HEK293 (cell line): ENCODE measurements at regions not wholly inside any gene's neighbourhood (a gene's known extent, or its start where the extent isn't known, plus 50 kb on each side); places are given as distances from the start of the nearest gene placed in this dataset.

Experiments used
- CTCF ChIA-PET: fragments of 350-600 bp; formaldehyde crosslinking; extraction: SDS; loops from one replicate; lab custom pipeline; 2021; ENCODE audit warnings: antibody characterized with exemption; lab: Yijun Ruan, JAX
- POLR2A ChIA-PET: fragments of 300-600 bp; formaldehyde crosslinking; extraction: SDS; loops from one replicate; lab custom pipeline; 2020; ENCODE audit warnings: antibody characterized with exemption, inconsistent platforms; lab: Yijun Ruan, JAX
- H3K27ac ChIP-seq: fragments of 200-500 bp; sonication (Bioruptor generic); 2 replicates; pipeline ENCODE4 v1.5.1; 2014; ENCODE audit warnings: low read depth, low read length, control low read depth, inconsistent platforms; ENCODE audit errors: extremely low read depth
- H3K36me3 ChIP-seq, 2 experiments: fragments of 200-500 bp in 1 of 2; sonication (Bioruptor generic) in 1 of 2; 1 replicate in 1 of 2; 2 replicates in 1 of 2; pipeline ENCODE4 v1.5.1; 2014 to 2017; ENCODE audit warnings: inconsistent platforms in 2 of 2, low read length in 2 of 2; ENCODE audit not compliant: control insufficient read depth in 2 of 2, insufficient read depth in 1 of 2
- H3K4me1 ChIP-seq: fragments of 200-500 bp; sonication (Bioruptor generic); 2 replicates; pipeline ENCODE4 v1.5.1; 2014; ENCODE audit warnings: mild to moderate bottlenecking, low read length, inconsistent platforms; ENCODE audit not compliant: control insufficient read depth, insufficient read depth
- H3K4me3 ChIP-seq: 2 replicates; pipeline ENCODE4 v1.5.1; 2011; ENCODE audit warnings: low read depth, mild to moderate bottlenecking, control low read depth, low read length, moderate library complexity
- H3K9me3 ChIP-seq: fragments of 200-500 bp; sonication (Bioruptor generic); 2 replicates; pipeline ENCODE4 v1.5.1; 2014; ENCODE audit warnings: low read depth, low read length, inconsistent platforms; ENCODE audit not compliant: control insufficient read depth, insufficient read depth
- CTCF ChIP-seq: fragments of 450-650 bp; formaldehyde crosslinking; IDR thresholded peaks from 2 replicates; pipeline ENCODE4 v1.5.1; 2016; ENCODE audit warnings: missing biosample characterization, missing genetic modification characterization
- FEZF1 ChIP-seq: fragments of 450-650 bp; formaldehyde crosslinking; IDR thresholded peaks from 2 replicates; pipeline ENCODE4 v1.5.1; 2016; ENCODE audit warnings: missing biosample characterization, missing genetic modification characterization
- GFI1B ChIP-seq: fragments of 450-650 bp; formaldehyde crosslinking; IDR thresholded peaks from 2 replicates; pipeline ENCODE4 v1.5.1; 2016; ENCODE audit warnings: missing biosample characterization, missing genetic modification characterization
- GLIS1 ChIP-seq: fragments of 450-650 bp; formaldehyde crosslinking; IDR thresholded peaks from 2 replicates; pipeline ENCODE4 v1.5.1; 2016; ENCODE audit warnings: missing biosample characterization, missing genetic modification characterization
- PRDM10 ChIP-seq: fragments of 450-650 bp; formaldehyde crosslinking; IDR thresholded peaks from 2 replicates; pipeline ENCODE4 v1.5.1; 2016; ENCODE audit warnings: missing biosample characterization, missing genetic modification characterization
- SETDB1 ChIP-seq: IDR thresholded peaks from one replicate; pipeline ENCODE4 v1.6.1; 2017; ENCODE audit warnings: mild to moderate bottlenecking, low read length, moderate library complexity, mixed read lengths; ENCODE audit not compliant: insufficient read length
- ZFP41 ChIP-seq: fragments of 450-650 bp; formaldehyde crosslinking; IDR thresholded peaks from 2 replicates; pipeline ENCODE4 v1.5.1; 2016; ENCODE audit warnings: missing biosample characterization, missing genetic modification characterization, borderline replicate concordance
- ZNF138 ChIP-seq: fragments of 450-650 bp; formaldehyde crosslinking; IDR thresholded peaks from 2 replicates; pipeline ENCODE4 v1.5.1; 2016; ENCODE audit warnings: missing biosample characterization, missing genetic modification characterization, borderline replicate concordance
- ZNF184 ChIP-seq: fragments of 450-650 bp; IDR thresholded peaks from 2 replicates; pipeline ENCODE4 v1.5.1; 2018; ENCODE audit warnings: missing biosample characterization, mild to moderate bottlenecking, missing genetic modification characterization
- ZNF19 ChIP-seq: fragments of 450-650 bp; formaldehyde crosslinking; IDR thresholded peaks from 2 replicates; pipeline ENCODE4; 2016; ENCODE audit warnings: missing biosample characterization, missing genetic modification characterization, low read depth
- ZNF221 ChIP-seq: fragments of 450-650 bp; formaldehyde crosslinking; IDR thresholded peaks from 2 replicates; pipeline ENCODE4 v1.5.1; 2017; ENCODE audit warnings: missing biosample characterization, missing genetic modification characterization, borderline replicate concordance
- ZNF24 ChIP-seq: fragments of 450-650 bp; formaldehyde crosslinking; IDR thresholded peaks from 2 replicates; pipeline ENCODE4 v1.5.1; 2016; ENCODE audit warnings: missing biosample characterization, missing genetic modification characterization
- ZNF266 ChIP-seq: fragments of 450-650 bp; formaldehyde crosslinking; IDR thresholded peaks from 2 replicates; pipeline ENCODE4 v1.5.1; 2016; ENCODE audit warnings: missing biosample characterization, missing genetic modification characterization, low read depth
- ZNF426 ChIP-seq: fragments of 450-650 bp; formaldehyde crosslinking; IDR thresholded peaks from 2 replicates; pipeline ENCODE4 v1.5.1; 2017; ENCODE audit warnings: missing biosample characterization, missing genetic modification characterization, mild to moderate bottlenecking, inconsistent platforms, moderate library complexity
- ZNF473 ChIP-seq: fragments of 450-650 bp; formaldehyde crosslinking; IDR thresholded peaks from 2 replicates; pipeline ENCODE4 v1.5.1; 2017; ENCODE audit warnings: missing biosample characterization, missing genetic modification characterization
- ZNF670 ChIP-seq: fragments of 450-650 bp; formaldehyde crosslinking; IDR thresholded peaks from 2 replicates; pipeline ENCODE4 v1.5.1; 2016; ENCODE audit warnings: missing biosample characterization, missing genetic modification characterization, low read depth
- ZNF791 ChIP-seq: fragments of 450-650 bp; formaldehyde crosslinking; IDR thresholded peaks from 2 replicates; pipeline ENCODE4 v1.5.1; 2016; ENCODE audit warnings: missing biosample characterization, missing genetic modification characterization
- ZNF792 ChIP-seq: fragments of 450-650 bp; formaldehyde crosslinking; IDR thresholded peaks from 2 replicates; pipeline ENCODE4 v1.5.1; 2016; ENCODE audit warnings: missing biosample characterization, missing genetic modification characterization
- ZSCAN5A ChIP-seq: fragments of 450-650 bp; formaldehyde crosslinking; IDR thresholded peaks from 2 replicates; pipeline ENCODE4 v1.5.1; 2016; ENCODE audit warnings: missing biosample characterization, missing genetic modification characterization

GRCh38 chr6:139833592-139833991 is 459.1 kb upstream of the CITED2 start (continued):
- TF ChIP-seq ZNF473 (tag by site-specific recombination) (no peak), ZNF426 (tag by site-specific recombination) (no peak)

- TF ChIP-seq ZSCAN5A (tag by site-specific recombination) (no peak), ZNF473 (tag by site-specific recombination) (no peak), SETDB1 (no peak), ZNF266 (tag by site-specific recombination) (no peak), ZNF791 (tag by site-specific recombination) (no peak), ZNF426 (tag by site-specific recombination) (no peak), FEZF1 (tag by site-specific recombination) (no peak), ZNF670 (tag by site-specific recombination) (no peak), ZNF138 (no peak), ZNF221 (no peak), ZNF184 (no peak), GFI1B (tag by site-specific recombination) (no peak), ZNF24 (tag by site-specific recombination) (no peak), PRDM10 (tag by site-specific recombination) (no peak), CTCF (no peak), ZNF19 (no peak), ZNF792 (tag by site-specific recombination) (no peak), ZFP41 (tag by site-specific recombination) (no peak), GLIS1 (tag by site-specific recombination) (no peak)
- ChIA-PET CTCF (interaction anchor here (0.6 kb wide), 1 partner anchor 931 kb away, joined by 3 read pairs; no protein-coding TSS in a partner anchor), POLR2A (no interaction called here)
- Histone ChIP-seq H3K4me1 (no peaks in the 10 kb centered on the region), H3K9me3 (no peaks in the 10 kb centered on the region), H3K4me3 (no peak overlapping the region), H3K36me3 (no peaks in the 10 kb centered on the region), H3K27ac (no peak overlapping the region)
These were observed 458.3 kb upstream of the CITED2 start for GRCh38 chr6:139832493-139833305.
